ENCODE measurements at regions not wholly inside any gene's neighbourhood (a gene's known extent, or its start where the extent isn't known, plus 50 kb on each side); places are given as distances from the start of the nearest gene placed in this dataset.

DNA sequence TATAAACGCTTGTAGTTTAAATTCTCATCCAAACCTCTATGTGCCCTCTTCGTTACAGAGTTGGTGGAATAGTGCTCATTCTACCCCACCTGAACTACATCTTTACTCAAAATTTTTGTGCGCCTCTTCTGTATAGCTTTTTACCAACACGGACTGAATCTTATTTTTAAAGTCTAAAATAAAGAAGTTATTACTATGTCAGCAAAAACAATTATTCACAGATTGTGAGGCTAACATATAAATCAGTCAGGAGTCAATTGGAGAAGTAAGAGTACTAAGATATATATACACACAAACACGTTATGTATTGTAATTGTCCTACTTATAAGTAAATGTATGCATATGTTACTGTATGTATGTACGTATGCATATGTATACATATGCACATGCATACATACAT lies 274.9 kb upstream of the ADGRL4 start:
- TF ChIP-seq, protein P1, sequence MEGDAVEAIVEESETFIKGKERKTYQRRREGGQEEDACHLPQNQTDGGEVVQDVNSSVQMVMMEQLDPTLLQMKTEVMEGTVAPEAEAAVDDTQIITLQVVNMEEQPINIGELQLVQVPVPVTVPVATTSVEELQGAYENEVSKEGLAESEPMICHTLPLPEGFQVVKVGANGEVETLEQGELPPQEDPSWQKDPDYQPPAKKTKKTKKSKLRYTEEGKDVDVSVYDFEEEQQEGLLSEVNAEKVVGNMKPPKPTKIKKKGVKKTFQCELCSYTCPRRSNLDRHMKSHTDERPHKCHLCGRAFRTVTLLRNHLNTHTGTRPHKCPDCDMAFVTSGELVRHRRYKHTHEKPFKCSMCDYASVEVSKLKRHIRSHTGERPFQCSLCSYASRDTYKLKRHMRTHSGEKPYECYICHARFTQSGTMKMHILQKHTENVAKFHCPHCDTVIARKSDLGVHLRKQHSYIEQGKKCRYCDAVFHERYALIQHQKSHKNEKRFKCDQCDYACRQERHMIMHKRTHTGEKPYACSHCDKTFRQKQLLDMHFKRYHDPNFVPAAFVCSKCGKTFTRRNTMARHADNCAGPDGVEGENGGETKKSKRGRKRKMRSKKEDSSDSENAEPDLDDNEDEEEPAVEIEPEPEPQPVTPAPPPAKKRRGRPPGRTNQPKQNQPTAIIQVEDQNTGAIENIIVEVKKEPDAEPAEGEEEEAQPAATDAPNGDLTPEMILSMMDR (IDR thresholded peaks at IDR 0.05) = no peak
- no peak for TF ChIP-seq POLR2A (IDR thresholded peaks at IDR 0.05)
